K562 (cell line): ENCODE measurements at regions not wholly inside any gene's neighbourhood (a gene's known extent, or its start where the extent isn't known, plus 50 kb on each side); places are given as distances from the start of the nearest gene placed in this dataset.

Experiments
- ATAC-seq: fragments of 200-7000 bp; cut with Tn5 transposase; 3 replicates; pipeline ENCODE4 v1.9.1; 2020; ENCODE audit warnings: moderate library complexity
- BruUV-seq: library from RNA; stranded (reverse); fragments of 400-500 nt; replicated peaks from 2 replicates; lab custom pipeline; 2021; lab: Mats Ljungman, UMichigan
- CTCF ChIA-PET: fragments of 300-600 bp; formaldehyde crosslinking; extraction: SDS; loops from one replicate; lab custom pipeline; 2021; ENCODE audit warnings: low intra/inter-chr PET ratio; lab: Yijun Ruan, JAX
- POLR2A ChIA-PET: fragments of 300-600, 350-650 bp; sonication (Branson Sonifier 250); formaldehyde crosslinking; extraction: SDS; loops from one replicate; lab custom pipeline; 2021; ENCODE audit warnings: antibody characterized with exemption, inconsistent platforms; lab: Yijun Ruan, JAX
- DNase-seq, 4 experiments: peaks; one replicate each; pipeline versions ENCODE4 v3.0.0 to v3.0.0-alpha.2; 2011 to 2018; ENCODE audit warnings: low spot score in 3 of 4, mixed read lengths in 3 of 4; ENCODE audit errors: extremely low read depth in 1 of 4
- FAIRE-seq: peaks from 2 replicates; lab custom pipeline; 2011; peaks lifted over from hg19 to GRCh38; lab: Jason Lieb, UNC
- H2AFZ ChIP-seq: 2 replicates; pipeline ENCODE4 v1.6.0; 2011; ENCODE audit warnings: low read depth, low read length, control low read depth, inconsistent platforms
- H3K27ac ChIP-seq: fragments of 200-600 bp; 3 replicates; pipeline ENCODE4 v1.8.0; 2011; ENCODE audit warnings: low read depth, mild to moderate bottlenecking, control low read depth, inconsistent platforms, low read length, moderate library complexity, mixed read lengths; ENCODE audit errors: extremely low read depth
- H3K27me3 ChIP-seq, 2 experiments: fragments of 300-600 bp in 1 of 2; 2 replicates in 1 of 2; 3 replicates in 1 of 2; pipeline versions ENCODE4 v1.6.0 to v1.8.0; 2011; ENCODE audit warnings: inconsistent platforms in 2 of 2, low read length in 2 of 2, mild to moderate bottlenecking in 1 of 2, mixed read lengths in 1 of 2, moderate library complexity in 1 of 2; ENCODE audit not compliant: control insufficient read depth in 2 of 2, insufficient read depth in 2 of 2
- H3K36me3 ChIP-seq: fragments of 300-600 bp; 3 replicates; pipeline ENCODE4 v1.8.0; 2011; ENCODE audit warnings: mild to moderate bottlenecking, low read length, inconsistent platforms; ENCODE audit not compliant: control insufficient read depth, insufficient read depth
- H3K4me1 ChIP-seq, 2 experiments: fragments of 200-600 bp in 1 of 2; replicated peaks in 1 of 2; 2 replicates in 1 of 2; 3 replicates in 1 of 2; pipeline versions ENCODE4 v1.5.1 to v1.8.0; 2011; ENCODE audit warnings: inconsistent platforms in 2 of 2, low read length in 2 of 2, mild to moderate bottlenecking in 1 of 2, mixed read lengths in 1 of 2, moderate library complexity in 1 of 2; ENCODE audit not compliant: control insufficient read depth in 2 of 2, insufficient read depth in 2 of 2
- H3K4me2 ChIP-seq: 2 replicates; pipeline ENCODE4 v1.6.1; 2011; ENCODE audit warnings: low read length, control low read depth, inconsistent platforms, mixed read lengths; ENCODE audit not compliant: insufficient read depth
- H3K4me3 ChIP-seq: fragments of 200-600 bp; sonication (generic), shearing (Covaris generic); 2 replicates; pipeline ENCODE4 v1.5.1; 2016; ENCODE audit warnings: control low read depth, inconsistent platforms
- H3K79me2 ChIP-seq: fragments of 200-600 bp; 3 replicates; pipeline ENCODE4 v1.8.0; 2011; ENCODE audit warnings: low read length, inconsistent platforms; ENCODE audit not compliant: control insufficient read depth, insufficient read depth
- H3K9ac ChIP-seq, 2 experiments: 2 replicates each; pipeline versions ENCODE4 v1.6.0 to v1.6.1; 2011; ENCODE audit warnings: low read depth in 2 of 2, low read length in 2 of 2, control low read depth in 1 of 2, inconsistent platforms in 1 of 2, mild to moderate bottlenecking in 1 of 2, mixed read lengths in 1 of 2; ENCODE audit not compliant: insufficient read depth in 1 of 2
- H3K9me1 ChIP-seq: one replicate; pipeline ENCODE4 v1.6.0; 2011; ENCODE audit warnings: inconsistent platforms, mild to moderate bottlenecking, low read length, moderate library complexity; ENCODE audit not compliant: control insufficient read depth, insufficient read depth
- H3K9me3 ChIP-seq: replicated peaks from 2 replicates; pipeline ENCODE4 v1.5.1; 2011; ENCODE audit warnings: low read depth, low read length, inconsistent platforms; ENCODE audit not compliant: control insufficient read depth, insufficient read depth
- H4K20me1 ChIP-seq: replicated peaks from 2 replicates; pipeline ENCODE4 v1.6.1; 2011; ENCODE audit warnings: low read length, inconsistent platforms, mixed read lengths; ENCODE audit not compliant: control insufficient read depth, insufficient read depth
- CBX1 ChIP-seq: sonication (generic); IDR thresholded peaks from 2 replicates; pipeline ENCODE4 v1.6.1; 2016; ENCODE audit warnings: antibody characterized with exemption, low read depth, mild to moderate bottlenecking
- HNRNPL ChIP-seq: fragments of 200-400 bp; formaldehyde crosslinking; IDR thresholded peaks from 2 replicates; pipeline ENCODE4 v1.6.1; 2017; ENCODE audit warnings: low read depth, mild to moderate bottlenecking, low read length
- MCM5 ChIP-seq: fragments of 450-650 bp; IDR thresholded peaks from 2 replicates; pipeline ENCODE4 v1.6.1; 2016; ENCODE audit warnings: low read depth
- MGA ChIP-seq: fragments of 450-650 bp; IDR thresholded peaks from 2 replicates; pipeline ENCODE4 v1.6.1; 2016; ENCODE audit warnings: mild to moderate bottlenecking, moderate library complexity
- NFIX ChIP-seq: fragments of 250-450 bp; sonication (Bioruptor Pico); IDR thresholded peaks from 2 replicates; pipeline ENCODE4 v1.4.0; 2020; ENCODE audit warnings: low read depth, mild to moderate bottlenecking, moderate library complexity
- PCBP1 ChIP-seq: fragments of 200-400 bp; formaldehyde crosslinking; IDR thresholded peaks from 2 replicates; pipeline ENCODE4 v1.6.1; 2018; ENCODE audit warnings: mild to moderate bottlenecking, low read depth, low read length; ENCODE audit not compliant: poor library complexity, severe bottlenecking
- POLR2H ChIP-seq: IDR thresholded peaks from 2 replicates; pipeline ENCODE4 v1.6.1; 2016; ENCODE audit warnings: missing genetic modification characterization, low read depth, mild to moderate bottlenecking, control low read depth, missing compliant biosample characterization, moderate library complexity
- PRPF4 ChIP-seq: fragments of 200-400 bp; formaldehyde crosslinking; IDR thresholded peaks from one replicate; pipeline ENCODE4 v1.6.1; 2017; ENCODE audit warnings: low read length, low read depth, mild to moderate bottlenecking; ENCODE audit not compliant: insufficient read depth, poor library complexity, severe bottlenecking
- ZNF23 ChIP-seq: fragments of 250-450 bp; sonication (Bioruptor Pico); IDR thresholded peaks from 2 replicates; pipeline ENCODE4 v1.4.0; 2020; ENCODE audit warnings: mild to moderate bottlenecking
- ZNF253 ChIP-seq: fragments of 250-450 bp; sonication (Bioruptor Pico); conservative IDR thresholded peaks from 2 replicates; pipeline ENCODE4 v1.6.1; 2021; ENCODE audit warnings: mild to moderate bottlenecking
- ZNF436 ChIP-seq: fragments of 250-450, 450-650 bp; sonication (Bioruptor Pico); formaldehyde crosslinking; IDR thresholded peaks from 2 replicates; pipeline ENCODE4 v1.7.0; 2020; ENCODE audit warnings: mild to moderate bottlenecking
- ZNF780A ChIP-seq: fragments of 250-450 bp; sonication (Bioruptor Pico); IDR thresholded peaks from 2 replicates; pipeline ENCODE4 v1.5.0; 2021; ENCODE audit warnings: mild to moderate bottlenecking
- WGBS: fragments of 100-300 bp; shearing (Covaris generic); methylation state at CpG from one replicate; pipeline ENCODE4 v1.1.6; 2016; ENCODE audit warnings: low coverage, mixed read lengths; ENCODE audit not compliant: insufficient coverage; ENCODE audit errors: missing lambda C conversion rate; 5-methylcytosine and 5-hydroxymethylcytosine counted together
- in situ Hi-C: fragments of 300-500 bp; cut with MboI; formaldehyde crosslinking; loops from 4 replicates; pipeline ENCODE4 v1.15.0; 2018; ENCODE audit warnings: inconsistent platforms, mixed read lengths
- intact Hi-C: fragments of 100-400 bp; cut with micrococcal nuclease; formaldehyde crosslinking; loops from 2 replicates; pipeline ENCODE4 v1.14.2; 2022

GRCh38 chr11:79594834-79595233 lies 154.0 kb upstream of the TENM4 start:
- H3K9ac ChIP-seq = no peak overlapping the region
- ChIA-PET POLR2A (no interaction called here), CTCF (no interaction called here)
- no peaks in the 10 kb centered on the region for H3K9me3 ChIP-seq
- intact Hi-C loops (no loop called here), in situ Hi-C loops (no loop called here)
- H3K9me1 ChIP-seq = no peaks in the 10 kb centered on the region
- 0% methylated on average over 4 of the region's 4 CpGs for WGBS
- no peak overlapping the region for H2AFZ ChIP-seq
- H3K4me2 ChIP-seq = no peak overlapping the region
- H4K20me1 ChIP-seq = no peaks in the 10 kb centered on the region
- DNase-seq (no peak), FAIRE-seq (no peak), ATAC-seq (no peak)
- no peaks in the 10 kb centered on the region for H3K36me3 ChIP-seq
- H3K4me1 ChIP-seq = no peaks in the 10 kb centered on the region
- H3K27ac ChIP-seq = no peak overlapping the region
- H3K4me3 ChIP-seq = no peak overlapping the region
- no peaks in the 10 kb centered on the region for H3K79me2 ChIP-seq
- BruUV-seq = no TSS peak
- H3K27me3 ChIP-seq = no peaks in the 10 kb centered on the region
- TF ChIP-seq ZNF253 (CRISPR knock-in tag) (no peak), ZNF780A (CRISPR knock-in tag) (no peak), CBX1 (no peak), POLR2H (tag) (no peak), HNRNPL (no peak), MGA (no peak), MCM5 (no peak), PCBP1 (no peak), ZNF23 (CRISPR knock-in tag) (no peak), NFIX (CRISPR knock-in tag) (no peak), ZNF436 (no peak), PRPF4 (no peak)
